HTR-8/SVneo (cell line): ENCODE measurements at regions not wholly inside any gene's neighbourhood (a gene's known extent, or its start where the extent isn't known, plus 50 kb on each side); places are given as distances from the start of the nearest gene placed in this dataset.

ENCODE experiments used
- DNase-seq: peaks from one replicate; pipeline ENCODE4 v3.0.0; 2011; ENCODE audit warnings: low spot score, mixed read lengths; ENCODE audit not compliant: insufficient read length
- FAIRE-seq: peaks from 2 replicates; lab custom pipeline; 2011; peaks lifted over from hg19 to GRCh38; lab: Jason Lieb, UNC

DNA sequence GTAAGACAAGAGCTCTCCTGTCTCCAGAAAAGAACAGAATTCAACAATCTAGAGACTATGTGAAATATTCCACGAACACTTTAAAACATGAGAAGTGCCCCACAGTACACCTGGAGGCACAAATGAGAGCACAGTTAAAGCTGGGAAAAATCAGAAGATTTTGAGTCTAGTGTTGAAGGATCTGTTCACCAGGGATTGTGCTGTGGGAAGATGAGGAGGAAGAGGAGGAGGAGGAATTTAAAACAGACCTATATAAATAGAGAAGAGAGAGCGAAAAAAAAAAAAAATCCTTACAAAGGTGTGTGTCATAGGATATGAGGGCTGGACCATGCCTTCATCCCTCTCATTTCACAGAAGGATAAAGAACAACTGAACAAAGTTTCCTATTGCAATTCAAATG, 361.0 kb upstream of the SEMA6D start:
- DNase-seq: no peak
- no peak for FAIRE-seq

DNA sequence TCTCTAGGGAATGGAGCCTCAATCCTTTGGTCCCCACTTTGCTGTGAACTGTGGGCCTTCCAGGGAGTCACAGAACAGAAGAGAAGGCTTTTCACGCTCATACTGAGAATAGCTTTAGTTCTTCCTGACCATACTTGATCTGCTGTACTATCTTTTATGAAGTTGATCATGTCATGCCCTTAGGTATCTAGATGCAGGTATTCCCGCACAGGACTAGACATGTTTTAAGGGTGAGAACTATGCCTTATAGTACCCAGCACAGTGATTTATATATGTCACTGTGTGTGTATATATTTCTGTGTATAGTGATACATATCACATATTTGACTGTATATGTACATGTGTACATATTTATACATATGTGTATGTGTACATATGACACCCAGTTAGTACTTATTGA, 358.4 kb upstream of the SEMA6D start:
- no peak for DNase-seq
- no peak for FAIRE-seq

DNA sequence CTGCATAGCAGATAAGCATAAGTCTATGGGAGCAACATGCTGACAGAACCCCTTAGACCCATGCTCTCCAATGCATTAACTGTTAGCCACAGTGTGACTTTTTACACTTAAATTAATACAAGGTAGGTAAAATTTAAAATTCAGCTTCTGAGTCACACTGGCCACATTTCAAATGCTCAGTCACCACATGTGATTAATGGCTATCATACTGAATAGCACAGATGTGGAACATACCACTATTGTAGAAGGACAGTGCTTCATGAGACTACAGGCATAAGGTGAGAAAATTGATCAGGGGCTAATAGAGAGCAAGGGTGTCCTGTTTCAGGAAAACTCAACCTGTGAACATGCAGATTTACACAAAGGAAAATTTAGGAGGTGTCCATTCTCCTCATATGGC, 357.0 kb upstream of the SEMA6D start:
- DNase-seq (no peak), FAIRE-seq (no peak)

DNA sequence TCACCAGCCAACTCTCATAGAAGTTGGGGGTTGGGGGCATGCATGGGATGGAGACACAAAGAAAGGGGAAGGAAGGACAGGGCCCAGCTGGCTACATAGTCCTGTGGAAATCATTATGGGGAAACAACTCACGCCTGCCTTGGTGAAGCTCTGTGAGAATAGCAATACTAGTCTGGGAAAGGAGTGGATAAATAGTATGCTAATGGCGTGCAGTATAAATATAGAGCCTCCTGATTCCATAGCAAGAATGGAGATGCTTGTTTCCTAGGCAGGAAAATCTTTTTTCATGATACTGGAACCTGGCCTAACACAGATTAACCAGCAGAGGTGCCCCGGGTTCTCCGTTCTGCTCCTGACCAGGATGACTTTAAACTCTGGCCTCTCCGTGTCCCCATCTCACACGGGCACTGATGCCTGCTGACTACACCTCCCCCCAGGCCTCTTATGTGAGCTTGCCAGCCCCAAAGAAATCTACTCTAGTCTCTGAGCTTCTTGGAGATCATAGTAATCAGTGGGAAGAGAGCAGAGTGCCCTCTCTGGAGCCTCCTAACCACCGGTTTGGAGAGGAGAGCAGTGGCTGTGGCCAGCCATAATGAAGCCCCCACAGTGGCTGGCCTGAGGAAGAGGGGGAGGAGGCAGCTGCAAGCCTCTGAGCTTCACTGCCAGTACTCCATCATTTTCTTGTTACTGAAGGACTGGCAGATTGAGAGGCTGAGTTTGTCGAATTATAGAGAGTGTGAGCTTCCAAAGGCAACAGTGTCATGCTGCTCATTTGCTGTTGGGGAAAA, 355.0 kb upstream of the SEMA6D start:
- DNase-seq (no peak), FAIRE-seq (no peak)

DNA sequence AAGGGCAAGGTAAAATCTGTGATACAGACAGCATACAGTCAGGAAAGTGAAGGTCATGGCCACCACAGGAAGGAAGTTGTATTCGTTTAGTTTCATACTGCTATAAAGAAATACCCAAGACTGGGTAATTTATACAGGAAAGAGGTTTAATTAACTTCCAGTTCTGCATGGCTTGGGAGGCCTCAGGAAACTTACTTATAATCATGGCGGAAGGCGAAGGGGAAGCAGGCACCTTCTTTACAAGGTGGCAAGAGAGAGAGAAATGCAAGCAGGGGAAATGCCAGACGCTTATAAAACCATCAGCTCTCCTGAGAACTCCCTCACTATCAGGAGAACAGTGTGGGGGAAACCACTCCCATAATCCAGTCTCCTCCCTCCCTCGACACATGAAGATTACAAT, 353.7 kb upstream of the SEMA6D start:
- no peak for DNase-seq
- FAIRE-seq: no peak

DNA sequence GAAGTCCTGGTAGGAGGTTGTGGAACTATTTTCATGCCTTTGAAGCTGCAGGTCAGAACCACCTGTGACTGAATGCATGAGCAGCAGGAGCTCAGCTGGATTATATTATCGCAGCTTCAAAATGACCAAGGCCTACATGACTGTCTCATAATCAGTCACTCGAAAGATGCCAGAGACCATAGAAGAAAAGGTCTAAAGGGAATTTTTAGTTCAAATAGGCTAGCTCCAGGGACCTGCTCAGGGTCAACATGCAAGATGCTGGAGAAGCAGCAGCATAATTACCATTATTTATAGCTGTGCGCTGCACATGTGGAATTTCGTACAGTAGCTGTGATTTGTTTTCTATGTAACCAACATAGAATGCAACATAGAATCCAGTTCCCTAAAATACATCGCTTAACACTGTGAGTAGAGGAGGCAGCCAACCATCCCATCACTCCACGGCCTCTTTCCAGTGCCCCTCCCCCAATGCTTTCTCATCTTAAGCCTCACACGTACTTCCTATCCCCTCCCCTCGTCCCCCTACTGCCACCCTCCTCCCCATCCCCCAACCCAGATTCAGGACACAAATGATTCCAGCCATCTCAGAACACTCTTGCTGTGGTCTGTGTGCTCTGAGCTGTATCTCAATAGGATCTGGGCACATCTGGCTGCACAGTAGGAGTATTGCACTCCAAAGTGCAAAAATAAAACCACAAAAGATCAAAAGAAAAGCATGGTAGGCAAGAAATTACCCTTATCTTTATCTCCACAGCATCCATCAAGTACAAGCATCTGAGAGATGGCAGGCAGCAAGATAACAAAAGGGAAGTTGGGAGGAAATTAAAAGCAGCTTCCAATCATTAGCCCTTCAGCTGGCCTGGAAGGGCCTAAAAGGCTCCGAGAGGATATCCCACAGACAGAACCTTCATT, 352.8 kb upstream of the SEMA6D start:
- FAIRE-seq: no peak
- DNase-seq: no peak

DNA sequence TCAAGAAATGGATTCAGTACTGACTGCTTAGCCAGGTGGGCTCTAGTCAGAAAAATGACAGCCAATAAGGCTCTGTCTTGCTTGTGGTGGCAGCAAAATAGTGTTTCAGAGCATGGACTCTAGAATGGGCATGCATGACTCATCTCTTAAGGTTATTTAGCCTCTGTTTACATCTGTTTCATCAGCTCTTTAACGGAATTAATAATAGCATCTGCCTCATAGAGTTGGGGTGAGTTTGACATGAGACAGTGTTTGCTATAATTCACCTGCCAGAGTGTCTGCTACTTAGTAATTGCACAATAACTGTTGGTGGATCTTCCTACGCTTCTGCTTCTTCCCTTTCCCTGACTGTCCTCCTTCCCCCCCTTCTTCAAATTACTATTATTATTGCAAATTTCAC, 350.4 kb upstream of the SEMA6D start:
- DNase-seq (no peak), FAIRE-seq (no peak)

DNA sequence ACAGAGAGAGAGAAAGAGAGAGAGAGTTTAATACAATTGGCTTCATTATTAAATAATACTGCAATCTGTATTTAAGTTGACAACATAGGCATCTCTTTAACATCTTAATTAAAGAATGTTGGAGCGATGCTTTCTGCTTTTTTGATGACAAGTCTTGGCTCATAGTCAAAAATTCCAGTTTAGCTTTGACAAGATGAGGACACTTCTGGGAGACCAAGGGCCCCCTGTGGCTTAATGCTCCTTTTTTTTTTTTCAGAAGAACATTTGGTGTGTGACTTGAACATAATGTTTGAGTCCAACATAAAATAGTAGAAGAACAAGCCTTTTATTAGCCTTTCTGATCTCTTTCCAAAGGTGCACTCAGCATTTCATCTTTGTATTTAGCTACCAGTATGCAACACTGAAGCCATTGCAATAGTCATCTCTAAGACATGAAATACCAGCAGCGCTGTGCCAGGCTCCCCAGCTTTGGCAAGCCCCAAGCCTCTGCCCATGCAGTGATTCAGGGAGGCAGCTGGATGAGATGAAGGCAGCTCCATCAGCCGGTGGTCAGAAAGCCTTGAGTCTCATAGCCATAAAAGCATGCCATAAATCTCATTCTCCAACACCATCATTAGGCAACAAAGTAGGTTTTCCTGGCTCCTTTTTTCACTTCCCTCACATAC, 349.4 kb upstream of the SEMA6D start:
- DNase-seq (no peak), FAIRE-seq (no peak)

DNA sequence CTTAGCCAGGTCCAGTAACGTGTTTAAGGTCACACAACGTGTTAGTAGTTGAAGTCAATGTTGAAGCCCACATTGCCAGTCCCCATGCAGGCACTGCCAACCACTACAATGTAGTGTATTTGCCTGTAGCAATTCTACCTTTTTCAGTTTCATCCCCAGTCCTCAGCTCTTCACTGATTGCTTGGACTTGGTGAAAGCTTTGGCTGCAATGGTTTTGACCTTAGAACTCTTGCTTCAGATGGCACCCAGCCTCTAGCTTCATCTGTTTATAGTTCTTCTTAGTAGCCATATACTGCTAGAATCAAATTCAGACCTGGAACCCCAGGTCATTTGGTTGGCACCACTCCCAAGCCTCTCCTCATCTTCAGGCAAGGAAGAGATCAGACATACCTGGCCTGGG, 345.4 kb upstream of the SEMA6D start:
- FAIRE-seq: no peak
- no peak for DNase-seq

DNA sequence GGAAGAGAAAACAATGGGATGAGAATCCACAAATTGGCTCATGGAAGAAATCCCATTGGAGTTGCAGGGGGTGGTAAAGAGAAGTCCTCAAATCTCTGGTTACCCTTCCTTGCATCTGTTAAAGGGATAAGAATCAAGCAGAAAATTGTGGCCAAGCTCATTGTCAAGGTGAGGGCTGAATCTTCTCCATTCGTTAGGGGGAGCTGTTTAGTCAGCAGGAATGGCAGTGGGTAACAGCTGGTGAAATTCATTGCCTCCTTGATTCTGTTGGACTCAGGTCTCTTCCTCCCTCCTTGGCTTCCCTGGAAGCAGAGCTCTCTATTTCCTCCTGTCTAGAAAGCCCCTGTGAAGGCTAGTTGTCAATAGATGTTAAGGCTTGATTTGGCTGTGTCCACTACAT, 343.1 kb upstream of the SEMA6D start:
- DNase-seq (no peak), FAIRE-seq (no peak)

DNA sequence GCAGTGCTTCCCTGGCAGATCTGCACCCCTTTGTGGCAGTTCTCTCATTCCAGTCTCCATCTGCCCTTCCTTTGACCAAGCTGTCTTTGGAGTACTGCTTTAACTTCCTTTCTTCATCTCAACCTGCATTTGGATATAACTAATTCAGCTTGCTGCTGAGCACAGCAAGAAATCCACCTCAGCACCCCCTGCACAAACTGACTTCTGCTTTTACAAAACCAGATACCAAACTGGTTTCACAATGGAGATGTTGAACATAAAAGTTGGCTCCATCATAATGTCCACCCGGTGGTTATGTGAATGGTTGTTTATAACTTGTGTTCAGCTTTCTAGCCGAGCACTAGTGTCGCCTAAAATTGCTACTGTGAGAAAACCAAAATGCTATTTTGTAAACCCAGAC, 341.1 kb upstream of the SEMA6D start:
- FAIRE-seq: no peak
- no peak for DNase-seq

DNA sequence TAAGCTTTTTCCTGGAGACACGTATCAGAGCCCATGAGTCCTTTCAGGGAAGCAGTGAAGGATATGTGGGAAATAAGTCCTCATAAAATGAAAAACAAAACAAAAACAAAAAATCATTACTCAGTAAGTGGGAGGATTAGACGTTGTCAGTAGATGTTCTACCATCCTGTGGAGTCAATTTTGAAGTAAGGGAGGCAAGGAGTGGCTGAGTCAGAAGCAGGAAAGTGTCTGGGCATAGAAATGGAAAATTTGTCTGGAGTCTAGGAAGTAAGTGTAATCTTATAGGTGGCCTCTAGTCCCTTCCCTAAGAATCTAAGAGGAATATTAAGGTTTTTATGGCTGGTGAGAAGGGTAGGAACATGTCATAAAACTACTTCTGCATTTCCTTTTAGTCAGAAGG, 339.8 kb upstream of the SEMA6D start:
- no peak for FAIRE-seq
- DNase-seq: no peak

DNA sequence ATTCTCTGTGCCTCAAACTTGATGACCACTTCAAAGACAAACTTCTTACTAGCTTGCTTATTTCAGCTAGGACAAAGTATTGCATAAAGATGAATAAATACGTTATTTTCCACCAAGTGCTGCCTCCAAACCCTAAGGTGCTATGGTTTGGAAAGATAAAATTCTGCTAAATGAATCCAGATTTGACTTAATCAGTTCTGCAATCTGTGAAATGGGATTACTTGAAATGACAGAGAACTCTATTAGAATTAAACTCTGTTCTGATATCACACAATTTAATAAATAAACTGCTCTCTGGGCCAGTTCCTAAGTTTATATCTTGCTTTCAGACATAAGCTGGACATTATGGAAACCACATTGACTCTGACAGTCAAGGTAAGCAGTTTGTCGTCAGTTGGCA, 338.8 kb upstream of the SEMA6D start:
- FAIRE-seq (no peak), DNase-seq (no peak)

DNA sequence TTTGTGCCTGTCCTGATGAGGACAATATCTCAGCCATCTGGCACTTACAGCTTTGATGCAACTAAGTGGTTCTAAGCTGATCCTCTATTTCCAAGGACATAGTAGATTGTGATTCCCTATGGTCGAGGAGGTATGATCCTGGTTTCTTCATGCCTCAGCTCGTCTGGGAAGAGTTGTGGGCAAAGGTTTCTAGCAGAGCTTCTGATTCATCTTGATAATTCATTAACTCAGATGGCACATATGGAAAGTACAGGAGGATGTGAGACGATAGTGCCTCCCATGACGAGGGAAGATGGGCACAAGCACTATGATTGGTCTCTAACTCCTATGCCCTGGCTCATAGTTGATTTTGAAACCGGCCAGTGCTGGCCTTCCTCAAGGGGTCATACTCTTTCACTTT, 334.2 kb upstream of the SEMA6D start:
- no peak for DNase-seq
- FAIRE-seq: no peak

DNA sequence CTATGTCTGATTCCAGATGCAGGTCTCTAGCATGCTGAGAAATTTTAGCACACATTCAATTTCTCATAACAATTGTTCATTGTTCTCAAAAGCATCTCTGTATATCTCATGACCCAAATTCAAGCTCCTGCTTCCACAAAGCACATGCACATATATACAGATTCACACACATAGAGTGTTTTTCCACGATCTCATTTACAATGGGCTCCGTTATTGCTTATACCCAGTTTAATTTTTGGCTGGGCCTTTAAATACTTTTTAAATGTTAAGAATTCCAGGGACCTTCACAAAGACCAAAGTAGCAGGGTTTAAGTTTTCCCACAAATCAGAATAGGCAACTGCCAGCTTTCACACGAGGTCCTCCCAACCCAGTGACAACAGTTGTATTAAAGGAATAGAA, 333.5 kb upstream of the SEMA6D start:
- DNase-seq (no peak), FAIRE-seq (no peak)

DNA sequence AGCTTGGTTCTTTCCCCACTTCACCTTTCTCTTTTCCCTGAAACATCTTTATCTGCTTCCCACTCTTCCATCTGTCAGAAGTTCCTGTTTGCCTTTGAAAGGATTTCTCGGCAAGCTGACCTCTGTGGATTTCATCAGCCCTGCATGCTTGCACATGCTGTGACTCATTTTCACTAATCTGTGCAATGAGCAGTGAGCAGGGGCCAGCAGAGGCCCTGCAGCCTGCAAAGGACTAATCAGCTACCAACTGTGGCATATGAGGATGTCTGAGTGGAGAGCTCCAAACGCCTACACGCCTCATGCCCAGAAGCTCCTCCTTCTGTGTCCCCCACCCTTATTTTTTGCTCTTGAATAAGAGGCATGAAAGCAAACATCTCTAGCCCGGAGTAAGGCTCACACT, 333.0 kb upstream of the SEMA6D start:
- peak; percentile 44 for DNase-seq

DNA sequence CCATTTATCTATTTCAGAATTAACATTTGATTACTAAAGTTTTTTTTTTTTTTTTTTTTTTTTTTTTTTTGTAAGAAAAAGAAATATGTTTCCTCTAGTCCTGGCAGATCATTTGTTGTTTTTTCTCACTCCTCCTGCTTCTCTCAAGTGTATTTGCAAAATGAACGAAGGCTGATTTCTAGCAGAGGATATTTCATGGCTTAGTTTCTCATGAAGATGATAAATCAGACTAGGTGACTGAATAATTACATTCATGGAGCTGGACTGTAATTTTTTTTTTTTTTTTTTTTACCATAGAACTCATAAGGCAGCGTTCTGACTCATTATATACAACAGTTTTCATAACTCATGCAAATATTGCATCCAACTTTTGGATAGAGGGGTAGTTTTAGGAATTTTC, 332.5 kb upstream of the SEMA6D start:
- no peak for DNase-seq

More for the DNA sequence above, 333.0 kb upstream of the SEMA6D start:
- no peak for FAIRE-seq

DNA sequence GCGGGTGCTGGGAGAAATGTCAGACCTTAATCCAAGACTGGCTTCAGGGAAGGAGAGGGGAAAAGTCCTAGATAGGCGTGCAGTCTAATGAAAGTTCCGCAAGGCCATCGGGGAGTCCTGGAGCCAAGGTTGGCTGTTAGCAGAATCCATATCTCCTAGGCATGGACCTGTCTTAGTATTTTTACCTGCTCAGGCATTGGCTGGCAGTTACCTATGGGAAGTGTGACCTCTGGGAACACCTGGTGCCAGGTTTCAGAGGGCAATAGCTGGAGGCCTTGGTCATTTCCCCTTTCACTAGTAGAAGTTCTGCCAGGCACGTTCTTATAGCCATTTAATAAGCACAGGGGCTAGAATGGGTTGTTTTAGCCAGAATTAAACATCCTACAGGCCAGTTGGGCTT, 330.8 kb upstream of the SEMA6D start:
- no peak for FAIRE-seq
- DNase-seq: no peak

More for the DNA sequence above, 332.5 kb upstream of the SEMA6D start:
- FAIRE-seq: no peak

DNA sequence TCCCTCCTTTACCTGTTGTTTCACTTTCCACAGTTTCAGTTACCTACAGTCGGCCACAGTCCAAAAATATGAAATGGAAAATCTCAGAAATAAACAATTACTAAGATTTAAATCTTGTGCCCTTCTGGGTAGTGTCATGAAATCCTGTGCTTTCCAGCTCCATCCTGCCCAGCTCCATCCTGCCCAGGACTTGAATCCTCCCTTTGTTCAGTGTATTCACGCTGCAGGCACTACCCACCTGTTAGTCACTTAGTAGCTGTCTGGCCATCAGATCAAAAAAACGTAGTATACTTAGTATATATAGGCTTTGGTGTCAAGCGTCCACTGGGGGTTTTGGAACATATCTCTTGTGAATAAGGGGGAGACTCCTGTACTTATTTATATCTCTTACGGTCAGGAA, 329.0 kb upstream of the SEMA6D start:
- DNase-seq (no peak), FAIRE-seq (no peak)

DNA sequence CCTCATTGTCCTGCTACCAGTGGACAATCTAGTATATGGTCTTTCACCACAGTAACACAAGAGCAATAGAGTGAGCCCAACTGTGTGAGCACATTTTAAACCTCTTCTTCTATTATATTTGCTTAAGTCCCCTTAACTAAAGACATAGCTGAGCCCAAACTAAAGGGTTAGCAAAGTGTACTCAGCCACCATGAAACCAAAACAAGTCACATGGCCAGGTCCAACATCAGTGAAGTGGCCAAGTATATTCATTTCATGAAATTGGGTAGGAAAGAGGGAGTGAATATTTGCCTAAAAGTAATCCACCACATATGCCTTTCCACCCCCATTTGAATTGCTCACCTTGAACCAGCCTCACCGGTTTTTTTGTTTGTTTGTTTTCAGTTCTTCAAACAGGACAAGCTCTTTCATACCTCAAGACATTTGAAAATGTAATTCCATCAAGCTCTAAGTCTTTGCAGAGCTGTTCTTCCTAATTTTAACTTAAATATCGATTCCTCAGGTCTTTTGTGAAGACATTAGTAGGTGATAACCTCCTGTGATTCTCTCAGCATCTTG, 327.0 kb upstream of the SEMA6D start:
- DNase-seq: no peak
- no peak for FAIRE-seq
